Body of pancreas (tissue), 4 donors: ENCODE measurements at regions not wholly inside any gene's neighbourhood (a gene's known extent, or its start where the extent isn't known, plus 50 kb on each side); places are given as distances from the start of the nearest gene placed in this dataset.

Experiments
- POLR2A ChIP-seq, 3 donors: fragments of 450-650 bp; IDR thresholded peaks; one replicate each; pipeline ENCODE4 v1.6.1; 2016; ENCODE audit warnings: antibody characterized with exemption in 3 of 3, mild to moderate bottlenecking in 2 of 3
- TF ChIP-seq, protein P1 (sequence below), 7 experiments: fragments of 450-650 bp in 4 of 7; fragments of 200-600 bp in 3 of 7; sonication (generic) in 3 of 7; IDR thresholded peaks; one replicate each; pipeline ENCODE4 v1.5.1; 2016 to 2019; ENCODE audit warnings: antibody characterized with exemption in 7 of 7

DNA sequence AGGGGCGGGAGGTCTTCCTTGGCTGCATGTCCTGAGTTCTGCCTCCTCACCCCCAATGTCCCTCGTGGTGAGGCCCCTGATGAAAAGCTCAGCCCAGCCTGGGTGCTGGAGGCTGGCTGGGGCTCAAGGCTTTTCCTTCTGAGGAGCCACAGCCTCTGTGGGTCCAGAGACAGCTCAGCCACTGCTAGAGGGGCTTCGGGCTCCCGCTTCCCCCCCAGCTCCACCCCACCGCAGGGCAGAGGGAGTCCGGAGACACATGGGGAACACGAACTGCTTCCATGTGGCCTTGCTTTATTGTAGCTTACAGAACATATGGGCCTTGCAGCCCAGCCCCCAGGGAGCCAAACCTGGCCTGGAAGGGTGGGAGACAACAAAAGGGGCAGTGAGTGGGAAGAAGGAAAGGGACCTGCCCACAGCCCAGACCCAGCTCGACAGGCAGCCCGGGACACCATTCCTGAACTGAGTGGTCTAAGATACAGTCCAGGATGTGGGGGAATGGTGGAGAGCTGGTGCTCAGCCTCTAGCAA, 89.9 kb upstream of the NKX1-1 start:
- TF ChIP-seq, protein P1, sequence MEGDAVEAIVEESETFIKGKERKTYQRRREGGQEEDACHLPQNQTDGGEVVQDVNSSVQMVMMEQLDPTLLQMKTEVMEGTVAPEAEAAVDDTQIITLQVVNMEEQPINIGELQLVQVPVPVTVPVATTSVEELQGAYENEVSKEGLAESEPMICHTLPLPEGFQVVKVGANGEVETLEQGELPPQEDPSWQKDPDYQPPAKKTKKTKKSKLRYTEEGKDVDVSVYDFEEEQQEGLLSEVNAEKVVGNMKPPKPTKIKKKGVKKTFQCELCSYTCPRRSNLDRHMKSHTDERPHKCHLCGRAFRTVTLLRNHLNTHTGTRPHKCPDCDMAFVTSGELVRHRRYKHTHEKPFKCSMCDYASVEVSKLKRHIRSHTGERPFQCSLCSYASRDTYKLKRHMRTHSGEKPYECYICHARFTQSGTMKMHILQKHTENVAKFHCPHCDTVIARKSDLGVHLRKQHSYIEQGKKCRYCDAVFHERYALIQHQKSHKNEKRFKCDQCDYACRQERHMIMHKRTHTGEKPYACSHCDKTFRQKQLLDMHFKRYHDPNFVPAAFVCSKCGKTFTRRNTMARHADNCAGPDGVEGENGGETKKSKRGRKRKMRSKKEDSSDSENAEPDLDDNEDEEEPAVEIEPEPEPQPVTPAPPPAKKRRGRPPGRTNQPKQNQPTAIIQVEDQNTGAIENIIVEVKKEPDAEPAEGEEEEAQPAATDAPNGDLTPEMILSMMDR (IDR thresholded peaks at IDR 0.05) = no peak
- TF ChIP-seq POLR2A (IDR thresholded peaks at IDR 0.05) = no peak
